HS-27A (cell line): ENCODE measurements at regions not wholly inside any gene's neighbourhood (a gene's known extent, or its start where the extent isn't known, plus 50 kb on each side); places are given as distances from the start of the nearest gene placed in this dataset.

Experiments
- DNase-seq: peaks from one replicate; pipeline ENCODE4 v3.0.0-alpha.2; 2012; ENCODE audit warnings: low read depth, missing footprints

GRCh38 chr5:155978850-155979249 lies 348.1 kb upstream of the SGCD start:
- DNase-seq: no peak

- no peak for DNase-seq
These were observed 344.6 kb upstream of the SGCD start for GRCh38 chr5:155982354-155982753.

- DNase-seq: no peak
These were observed 343.0 kb upstream of the SGCD start for GRCh38 chr5:155983954-155984353.

GRCh38 chr5:155987265-155987810 lies 339.6 kb upstream of the SGCD start:
- no peak for DNase-seq

- DNase-seq: no peak
These were observed 337.1 kb upstream of the SGCD start for GRCh38 chr5:155989879-155990278.

GRCh38 chr5:155996123-155996522 lies 330.8 kb upstream of the SGCD start:
- DNase-seq: no peak

GRCh38 chr5:155998257-155998656 lies 328.7 kb upstream of the SGCD start:
- DNase-seq: no peak

GRCh38 chr5:156000115-156000514 lies 326.8 kb upstream of the SGCD start:
- no peak for DNase-seq

- DNase-seq: no peak
These were observed 322.2 kb upstream of the SGCD start for GRCh38 chr5:156004754-156005153.

GRCh38 chr5:156006026-156006647 lies 320.8 kb upstream of the SGCD start:
- no peak for DNase-seq

- DNase-seq: no peak
These were observed 318.1 kb upstream of the SGCD start for GRCh38 chr5:156008844-156009243.

- DNase-seq: no peak
These were observed 317.4 kb upstream of the SGCD start for GRCh38 chr5:156009583-156009982.

- DNase-seq: no peak
These were observed 311.8 kb upstream of the SGCD start for GRCh38 chr5:156015137-156015536.

- DNase-seq: no peak
These were observed 307.8 kb upstream of the SGCD start for GRCh38 chr5:156019130-156019529.

GRCh38 chr5:156019571-156020180 lies 307.3 kb upstream of the SGCD start:
- no peak for DNase-seq

GRCh38 chr5:156020647-156021046 lies 306.3 kb upstream of the SGCD start:
- no peak for DNase-seq

GRCh38 chr5:156021866-156022265 lies 305.1 kb upstream of the SGCD start:
- no peak for DNase-seq

GRCh38 chr5:156025656-156026055 lies 301.3 kb upstream of the SGCD start:
- DNase-seq: no peak

GRCh38 chr5:156031181-156031580 lies 295.8 kb upstream of the SGCD start:
- no peak for DNase-seq

GRCh38 chr5:156036640-156037039 lies 290.3 kb upstream of the SGCD start:
- no peak for DNase-seq

GRCh38 chr5:156037151-156037909 lies 289.6 kb upstream of the SGCD start:
- no peak for DNase-seq

GRCh38 chr5:156042726-156043125 lies 284.2 kb upstream of the SGCD start:
- no peak for DNase-seq

- no peak for DNase-seq
These were observed 283.6 kb upstream of the SGCD start for GRCh38 chr5:156043351-156043750.
